T-helper 2 cell treated with Interferon-gamma antibody and Interleukin-4, amounts not matched to agents 5 μg/mL and 100 μg/mL, for 36 hours (primary cell): ENCODE measurements at regions not wholly inside any gene's neighbourhood (a gene's known extent, or its start where the extent isn't known, plus 50 kb on each side); places are given as distances from the start of the nearest gene placed in this dataset.
A peak's percentile ranks its signal among the peaks of the same experiment; 100 is the strongest.

ENCODE experiments used
- DNase-seq: peaks from one replicate; pipeline ENCODE4 v3.0.0; 2021; ENCODE audit warnings: low spot score
- H3K27ac Mint-ChIP-seq: one replicate; pipeline ENCODE4 v1.8.0; 2021; ENCODE audit warnings: mild to moderate bottlenecking, mixed read lengths
- H3K27me3 Mint-ChIP-seq: one replicate; pipeline ENCODE4 v1.8.0; 2021; ENCODE audit warnings: low read depth, mixed read lengths
- H3K36me3 Mint-ChIP-seq: one replicate; pipeline ENCODE4 v1.8.0; 2021; ENCODE audit warnings: low read depth, mixed read lengths
- H3K4me1 Mint-ChIP-seq: one replicate; pipeline ENCODE4 v1.8.0; 2021; ENCODE audit warnings: low read depth, mixed read lengths
- H3K4me3 Mint-ChIP-seq: one replicate; pipeline ENCODE4 v1.8.0; 2022; ENCODE audit warnings: mild to moderate bottlenecking, moderate library complexity, mixed read lengths
- H3K9me3 Mint-ChIP-seq: one replicate; pipeline ENCODE4 v1.8.0; 2021; ENCODE audit warnings: mixed read lengths

GRCh38 chr14:97692084-97692483, 894.9 kb downstream of the VRK1 start:
- peaks cover 4% of the 10 kb centered on the region for H3K9me3 Mint-ChIP-seq
- H3K27ac Mint-ChIP-seq: no peak overlapping the region
- no peak overlapping the region for H3K4me3 Mint-ChIP-seq
- no peaks in the 10 kb centered on the region for H3K4me1 Mint-ChIP-seq
- DNase-seq: no peak
- no peaks in the 10 kb centered on the region for H3K27me3 Mint-ChIP-seq
- peaks cover 2% of the 10 kb centered on the region for H3K36me3 Mint-ChIP-seq

- H3K4me1 Mint-ChIP-seq: peaks cover 21% of the 10 kb centered on the region
- no peaks in the 10 kb centered on the region for H3K27me3 Mint-ChIP-seq
These were observed 898.3 kb downstream of the VRK1 start for GRCh38 chr14:97695456-97695981.

GRCh38 chr14:97697772-97698171, 900.6 kb downstream of the VRK1 start:
- peak overlapping the region; percentile 68 for H3K27ac Mint-ChIP-seq
- H3K4me3 Mint-ChIP-seq: peak overlapping the region; percentile 3
- H3K36me3 Mint-ChIP-seq: peaks cover 23% of the 10 kb centered on the region
- peaks cover 30% of the 10 kb centered on the region for H3K9me3 Mint-ChIP-seq
- H3K4me1 Mint-ChIP-seq: peaks cover 28% of the 10 kb centered on the region
- peak; percentile 37 for DNase-seq
- H3K27me3 Mint-ChIP-seq: no peaks in the 10 kb centered on the region

More at GRCh38 chr14:97695456-97695981, 898.3 kb downstream of the VRK1 start:
- H3K9me3 Mint-ChIP-seq: peaks cover 30% of the 10 kb centered on the region
- peaks cover 22% of the 10 kb centered on the region for H3K36me3 Mint-ChIP-seq
- H3K4me3 Mint-ChIP-seq: no peak overlapping the region
- no peak overlapping the region for H3K27ac Mint-ChIP-seq
- no peak for DNase-seq

- H3K27ac Mint-ChIP-seq: peak overlapping the region; percentile 29
- peaks cover 40% of the 10 kb centered on the region for H3K9me3 Mint-ChIP-seq
- H3K4me1 Mint-ChIP-seq: peaks cover 40% of the 10 kb centered on the region
These were observed 901.8 kb downstream of the VRK1 start for GRCh38 chr14:97699026-97699425.

GRCh38 chr14:97703006-97703760, 906.0 kb downstream of the VRK1 start:
- H3K36me3 Mint-ChIP-seq: peaks cover 24% of the 10 kb centered on the region
- no peak for DNase-seq
- H3K4me3 Mint-ChIP-seq: peak overlapping the region; percentile 58
- peaks cover 30% of the 10 kb centered on the region for H3K9me3 Mint-ChIP-seq
- no peaks in the 10 kb centered on the region for H3K27me3 Mint-ChIP-seq
- H3K4me1 Mint-ChIP-seq: peaks cover 70% of the 10 kb centered on the region
- peak overlapping the region; percentile 83 for H3K27ac Mint-ChIP-seq

More at GRCh38 chr14:97699026-97699425, 901.8 kb downstream of the VRK1 start:
- no peaks in the 10 kb centered on the region for H3K27me3 Mint-ChIP-seq
- peaks cover 28% of the 10 kb centered on the region for H3K36me3 Mint-ChIP-seq
- DNase-seq: no peak
- H3K4me3 Mint-ChIP-seq: no peak overlapping the region

GRCh38 chr14:97704316-97704885, 907.2 kb downstream of the VRK1 start:
- Mint-ChIP-seq H3K9me3 (peaks cover 21% of the 10 kb centered on the region), H3K4me3 (peak overlapping the region; percentile 58), H3K27ac (peak overlapping the region; percentile 83), H3K4me1 (peaks cover 71% of the 10 kb centered on the region), H3K36me3 (peaks cover 18% of the 10 kb centered on the region), H3K27me3 (no peaks in the 10 kb centered on the region)
- DNase-seq: no peak

GRCh38 chr14:97705107-97705506, 907.9 kb downstream of the VRK1 start:
- Mint-ChIP-seq H3K27ac (peak overlapping the region; percentile 83), H3K36me3 (peaks cover 19% of the 10 kb centered on the region), H3K4me3 (peak overlapping the region; percentile 58)

GRCh38 chr14:97705976-97706375, 908.8 kb downstream of the VRK1 start:
- no peak for DNase-seq
- Mint-ChIP-seq H3K4me1 (peaks cover 82% of the 10 kb centered on the region), H3K9me3 (peaks cover 10% of the 10 kb centered on the region), H3K27ac (peak overlapping the region; percentile 93), H3K36me3 (peaks cover 14% of the 10 kb centered on the region), H3K27me3 (no peaks in the 10 kb centered on the region), H3K4me3 (peak overlapping the region; percentile 81)

More at GRCh38 chr14:97705107-97705506, 907.9 kb downstream of the VRK1 start:
- peaks cover 15% of the 10 kb centered on the region for H3K9me3 Mint-ChIP-seq
- H3K4me1 Mint-ChIP-seq: peaks cover 76% of the 10 kb centered on the region
- no peak for DNase-seq
- H3K27me3 Mint-ChIP-seq: no peaks in the 10 kb centered on the region

- Mint-ChIP-seq H3K36me3 (peaks cover 14% of the 10 kb centered on the region), H3K27ac (peak overlapping the region; percentile 93), H3K9me3 (peaks cover 10% of the 10 kb centered on the region), H3K27me3 (no peaks in the 10 kb centered on the region), H3K4me1 (peaks cover 90% of the 10 kb centered on the region), H3K4me3 (peak overlapping the region; percentile 81)
- DNase-seq: peak; percentile 19
These were observed 909.6 kb downstream of the VRK1 start for GRCh38 chr14:97706819-97707218.

- Mint-ChIP-seq H3K9me3 (peaks cover 10% of the 10 kb centered on the region), H3K4me3 (peak overlapping the region; percentile 81), H3K27ac (peak overlapping the region; percentile 93), H3K27me3 (no peaks in the 10 kb centered on the region), H3K4me1 (peaks cover 92% of the 10 kb centered on the region), H3K36me3 (peaks cover 14% of the 10 kb centered on the region)
- DNase-seq: no peak
These were observed 910.4 kb downstream of the VRK1 start for GRCh38 chr14:97707603-97708002.

GRCh38 chr14:97709552-97709951, 912.4 kb downstream of the VRK1 start:
- H3K4me3 Mint-ChIP-seq: peak overlapping the region; percentile 59
- peaks cover 7% of the 10 kb centered on the region for H3K36me3 Mint-ChIP-seq
- H3K27me3 Mint-ChIP-seq: no peaks in the 10 kb centered on the region
- H3K27ac Mint-ChIP-seq: peak overlapping the region; percentile 54
- H3K4me1 Mint-ChIP-seq: peaks cover 75% of the 10 kb centered on the region
- no peak for DNase-seq
- H3K9me3 Mint-ChIP-seq: no peaks in the 10 kb centered on the region

- peaks cover 7% of the 10 kb centered on the region for H3K36me3 Mint-ChIP-seq
- peak overlapping the region; percentile 44 for H3K4me3 Mint-ChIP-seq
- no peaks in the 10 kb centered on the region for H3K9me3 Mint-ChIP-seq
- no peak for DNase-seq
- H3K4me1 Mint-ChIP-seq: peaks cover 64% of the 10 kb centered on the region
- H3K27me3 Mint-ChIP-seq: no peaks in the 10 kb centered on the region
- H3K27ac Mint-ChIP-seq: no peak overlapping the region
These were observed 913.5 kb downstream of the VRK1 start for GRCh38 chr14:97710726-97711125.

- DNase-seq: no peak
- H3K27ac Mint-ChIP-seq: no peak overlapping the region
- H3K27me3 Mint-ChIP-seq: no peaks in the 10 kb centered on the region
- peaks cover 7% of the 10 kb centered on the region for H3K36me3 Mint-ChIP-seq
- no peak overlapping the region for H3K4me3 Mint-ChIP-seq
- no peaks in the 10 kb centered on the region for H3K9me3 Mint-ChIP-seq
- peaks cover 48% of the 10 kb centered on the region for H3K4me1 Mint-ChIP-seq
These were observed 915.3 kb downstream of the VRK1 start for GRCh38 chr14:97712471-97712870.

- H3K4me3 Mint-ChIP-seq: no peak overlapping the region
- no peaks in the 10 kb centered on the region for H3K27me3 Mint-ChIP-seq
- no peaks in the 10 kb centered on the region for H3K9me3 Mint-ChIP-seq
- peaks cover 42% of the 10 kb centered on the region for H3K4me1 Mint-ChIP-seq
- DNase-seq: peak; percentile 41
- H3K36me3 Mint-ChIP-seq: peaks cover 7% of the 10 kb centered on the region
- H3K27ac Mint-ChIP-seq: no peak overlapping the region
These were observed 915.8 kb downstream of the VRK1 start for GRCh38 chr14:97713023-97713422.
